Sigmoid colon (tissue), 6 donors: ENCODE measurements at regions not wholly inside any gene's neighbourhood (a gene's known extent, or its start where the extent isn't known, plus 50 kb on each side); places are given as distances from the start of the nearest gene placed in this dataset.

Source experiments
- DNase-seq: peaks from one replicate; pipeline ENCODE4 v3.0.0-alpha.2; 2019
- H3K27ac ChIP-seq, 4 donors: fragments of 200-600 bp; sonication (generic); one replicate each; pipeline ENCODE4 v1.5.1; 2016 to 2019; ENCODE audit warnings: mild to moderate bottlenecking in 1 of 4
- H3K27me3 ChIP-seq, 3 donors: fragments of 200-600 bp; sonication (generic); one replicate each; pipeline ENCODE4 v1.5.1; 2019; ENCODE audit warnings: mild to moderate bottlenecking in 1 of 3
- H3K36me3 ChIP-seq, 4 donors: fragments of 200-600 bp; sonication (generic); one replicate each; pipeline ENCODE4 v1.5.1; 2016 to 2019
- H3K4me1 ChIP-seq, 4 donors: fragments of 200-600 bp; sonication (generic); one replicate each; pipeline ENCODE4 v1.5.1; 2017 to 2019
- H3K4me3 ChIP-seq, 4 donors: fragments of 200-600 bp; sonication (generic); one replicate each; pipeline ENCODE4 v1.5.1; 2017 to 2019; ENCODE audit warnings: mild to moderate bottlenecking in 2 of 4, moderate library complexity in 1 of 4
- H3K9me3 ChIP-seq, 4 donors: fragments of 200-600 bp in 3 of 4; sonication (generic) in 3 of 4; one replicate each; pipeline versions ENCODE4 v1.5.1 to v1.6.1; 2013 to 2019
- CTCF ChIP-seq, 4 experiments: fragments of 450-650 bp in 3 of 4; fragments of 200-600 bp in 1 of 4; IDR thresholded peaks; one replicate each; pipeline ENCODE4 v1.5.1; 2016 to 2019; ENCODE audit warnings: antibody characterized with exemption in 4 of 4, mild to moderate bottlenecking in 3 of 4, moderate library complexity in 2 of 4
- EP300 ChIP-seq, 4 donors: sonication (generic); formaldehyde crosslinking; IDR thresholded peaks; one replicate each; pipeline ENCODE4 v1.6.1; 2017; ENCODE audit warnings: antibody characterized with exemption in 4 of 4
- POLR2A ChIP-seq, 2 donors: fragments of 450-650 bp; IDR thresholded peaks; one replicate each; pipeline ENCODE4 v1.6.1; 2016; ENCODE audit warnings: antibody characterized with exemption in 2 of 2, mild to moderate bottlenecking in 2 of 2, moderate library complexity in 2 of 2
- POLR2AphosphoS5 ChIP-seq, 4 donors: sonication (generic); formaldehyde crosslinking; IDR thresholded peaks; one replicate each; pipeline ENCODE4 v1.6.1; 2017; ENCODE audit warnings: antibody characterized with exemption in 4 of 4
- WGBS, 2 donors: extraction: QIAGEN DNeasy Blood & Tissue Kit; methylation state at CpG; one replicate each; pipeline ENCODE4 v1.1.7; 2013; 5-methylcytosine and 5-hydroxymethylcytosine counted together
- intact Hi-C: fragments of 100-400 bp; cut with DNase I; formaldehyde crosslinking; loops from one replicate; pipeline ENCODE4 v1.15.1; 2023
- donor health status: healthy with polysubstance abuse.
- donor health status: healthy.

DNA sequence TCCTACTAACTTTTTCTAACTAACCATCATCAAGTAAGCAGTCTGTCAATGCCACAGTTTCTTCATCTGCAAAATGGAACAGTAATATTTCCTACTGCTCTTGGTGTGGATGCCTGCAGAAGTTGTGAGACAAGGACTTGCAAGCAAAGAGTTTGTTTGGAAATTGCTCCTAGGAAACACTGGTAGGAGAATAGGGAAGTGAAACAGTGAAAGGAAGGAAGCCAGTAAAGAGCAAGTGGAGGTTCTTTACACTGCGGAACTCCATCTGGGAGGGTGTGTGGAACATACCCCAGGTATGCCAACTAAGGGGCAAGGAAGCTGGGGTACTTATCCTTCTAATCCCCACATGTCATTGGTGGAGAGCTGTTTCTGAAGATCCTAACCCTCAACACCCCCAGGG is 119.9 kb downstream of the FOXD1 start:
- no peaks in the 10 kb centered on the region for H3K27me3 ChIP-seq
- TF ChIP-seq POLR2AphosphoS5 (IDR thresholded peaks at IDR 0.05) (no peak), CTCF (IDR thresholded peaks at IDR 0.05) (no peak), POLR2A (IDR thresholded peaks at IDR 0.05) (no peak), EP300 (IDR thresholded peaks at IDR 0.05) (no peak)
- H3K4me3 ChIP-seq, result no peak overlapping the region
- no peaks in the 10 kb centered on the region for H3K4me1 ChIP-seq
- H3K27ac ChIP-seq, result no peak overlapping the region
- intact Hi-C loops, result no loop called here
- no peak for DNase-seq
- 83 to 90% methylated on average over 1 of the region's 1 CpG for WGBS, 2 donors
- peaks cover 2 to 11% (median 5%) of the 10 kb centered on the region in 4 donors for H3K9me3 ChIP-seq
- H3K36me3 ChIP-seq, result no peaks in the 10 kb centered on the region

GRCh38 chr5:73327908-73328455 is 120.6 kb downstream of the FOXD1 start:
- no peaks in the 10 kb centered on the region for H3K36me3 ChIP-seq
- WGBS, 2 donors, result 86 to 87% methylated on average over 2 of the region's 2 CpGs
- H3K27me3 ChIP-seq, result no peaks in the 10 kb centered on the region
- no peaks in the 10 kb centered on the region for H3K4me1 ChIP-seq
- no peak overlapping the region for H3K27ac ChIP-seq
- peaks cover 2 to 11% (median 5%) of the 10 kb centered on the region in 4 donors for H3K9me3 ChIP-seq
- DNase-seq, result no peak
- TF ChIP-seq POLR2AphosphoS5 (IDR thresholded peaks at IDR 0.05) (no peak), CTCF (IDR thresholded peaks at IDR 0.05) (no peak), POLR2A (IDR thresholded peaks at IDR 0.05) (no peak), EP300 (IDR thresholded peaks at IDR 0.05) (no peak)
- H3K4me3 ChIP-seq, result no peak overlapping the region
- intact Hi-C loops, result no loop called here

GRCh38 chr5:73325546-73325945 is 123.0 kb downstream of the FOXD1 start:
- 85 to 88% methylated on average over 3 of the region's 3 CpGs for WGBS, 2 donors
- Histone ChIP-seq H3K4me3 (no peak overlapping the region), H3K36me3 (no peaks in the 10 kb centered on the region), H3K27me3 (peaks cover 0 to 5% (median 0%) of the 10 kb centered on the region in 3 donors), H3K9me3 (peaks cover 0 to 3% (median 1%) of the 10 kb centered on the region in 4 donors), H3K27ac (no peak overlapping the region), H3K4me1 (no peaks in the 10 kb centered on the region)
- intact Hi-C loops, result no loop called here
- DNase-seq, result no peak
- no peak for TF ChIP-seq POLR2AphosphoS5 (IDR thresholded peaks at IDR 0.05)
- no peak for TF ChIP-seq EP300 (IDR thresholded peaks at IDR 0.05)
- TF ChIP-seq POLR2A (IDR thresholded peaks at IDR 0.05), result no peak
- no peak for TF ChIP-seq CTCF (IDR thresholded peaks at IDR 0.05)

DNA sequence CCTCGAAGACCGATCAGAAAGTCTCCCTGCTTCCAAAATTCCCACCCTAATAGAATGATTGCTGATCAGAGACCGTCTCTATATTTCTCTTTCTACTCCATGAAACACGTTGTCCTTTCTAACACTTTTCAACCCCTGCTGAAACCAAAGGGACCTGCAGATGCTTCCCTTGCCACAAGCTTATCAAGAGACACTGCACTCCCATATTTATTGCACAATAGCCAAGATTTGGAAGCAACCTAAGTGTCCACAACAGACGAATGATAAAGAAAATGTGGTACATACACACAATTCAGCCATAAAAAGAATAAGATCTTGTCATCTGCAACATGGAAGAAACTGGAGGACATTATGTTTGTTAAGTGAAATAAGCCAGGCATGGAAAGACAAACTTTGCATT is 125.1 kb downstream of the FOXD1 start:
- TF ChIP-seq EP300 (IDR thresholded peaks at IDR 0.05) (no peak), POLR2AphosphoS5 (IDR thresholded peaks at IDR 0.05) (no peak), CTCF (IDR thresholded peaks at IDR 0.05) (no peak), POLR2A (IDR thresholded peaks at IDR 0.05) (no peak)
- intact Hi-C loops, result no loop called here
- WGBS, 2 donors, result 75 to 77% methylated on average over 5 of the region's 5 CpGs
- DNase-seq, result no peak
- Histone ChIP-seq H3K4me3 (no peak overlapping the region), H3K27ac (no peak overlapping the region), H3K9me3 (no peaks in the 10 kb centered on the region), H3K27me3 (peaks cover 0 to 5% (median 0%) of the 10 kb centered on the region in 3 donors), H3K4me1 (no peaks in the 10 kb centered on the region), H3K36me3 (no peaks in the 10 kb centered on the region)
